Heart right ventricle (tissue), 16 donors: ENCODE measurements at regions not wholly inside any gene's neighbourhood (a gene's known extent, or its start where the extent isn't known, plus 50 kb on each side); places are given as distances from the start of the nearest gene placed in this dataset.

Source experiments
- ATAC-seq, 8 donors: fragments of 200-7000 bp; cut with Tn5 transposase; one replicate each; pipeline ENCODE4 v1.9.1; 2020; ENCODE audit warnings: mild to moderate bottlenecking in 8 of 8, moderate library complexity in 8 of 8, moderate number of reproducible peaks in 1 of 8
- DNase-seq, 2 donors: peaks; one replicate each; pipeline ENCODE4 v3.0.0-alpha.2; 2020
- H3K27ac ChIP-seq, 10 donors: fragments of 200-600 bp; sonication (generic) in 2 of 10; one replicate each; pipeline versions ENCODE4 v1.5.0 to v1.8.0; 2020 to 2022; ENCODE audit warnings: mild to moderate bottlenecking in 3 of 10
- H3K27me3 ChIP-seq, 7 donors: fragments of 200-600 bp; one replicate each; pipeline ENCODE4 v1.8.0; 2021 to 2022; ENCODE audit warnings: mild to moderate bottlenecking in 2 of 7
- H3K36me3 ChIP-seq, 9 donors: fragments of 200-600 bp; sonication (generic) in 1 of 9; one replicate each; pipeline versions ENCODE4 v1.5.0 to v1.8.0; 2020 to 2022; ENCODE audit warnings: mild to moderate bottlenecking in 2 of 9
- H3K4me1 ChIP-seq, 9 donors: fragments of 200-600 bp; sonication (generic) in 1 of 9; one replicate each; pipeline versions ENCODE4 v1.5.0 to v1.8.0; 2020 to 2022; ENCODE audit warnings: mild to moderate bottlenecking in 4 of 9
- H3K4me3 ChIP-seq, 10 donors: fragments of 200-600 bp; sonication (generic) in 2 of 10; one replicate each; pipeline versions ENCODE4 v1.5.0 to v1.8.0; 2020 to 2022; ENCODE audit warnings: mild to moderate bottlenecking in 7 of 10, moderate library complexity in 2 of 10
- H3K9me3 ChIP-seq, 11 donors: fragments of 200-600 bp in 10 of 11; sonication (generic) in 2 of 11; one replicate each; pipeline versions ENCODE4 v1.5.0 to v1.8.0; 2013 to 2022; ENCODE audit warnings: mild to moderate bottlenecking in 2 of 11, control low read depth in 1 of 11, moderate library complexity in 1 of 11
- WGBS, 2 donors: extraction: QIAGEN DNeasy Blood & Tissue Kit; methylation state at CpG; one replicate each; pipeline ENCODE4 v1.1.7; 2013; ENCODE audit warnings: inconsistent platforms in 1 of 2; 5-methylcytosine and 5-hydroxymethylcytosine counted together
- intact Hi-C, 10 donors: fragments of 100-400 bp; cut with DNase I; formaldehyde crosslinking; loops; one replicate each; pipeline versions ENCODE4 v1.11.1 to v1.14.2; 2022
- TF ChIP-seq, protein P1 (sequence below), 9 donors: fragments of 200-600 bp; sonication (generic) in 2 of 9; IDR thresholded peaks; one replicate each; pipeline versions ENCODE4 v1.5.0 to v1.8.0; 2021 to 2022; ENCODE audit warnings: antibody characterized with exemption in 9 of 9, mild to moderate bottlenecking in 5 of 9, moderate library complexity in 1 of 9
- donor health status: Arrhythmogenic right ventricular cardiomyopathy.
- donor health status: ischemic (EF 13 %, LVEDD 7.1; RV severe dilation, severe dysfunction).
- donor health status: healthy with polysubstance abuse.
- donor health status: DM: no; HTN: yes; CAD: no.
- donor health status: DM: no; HTN: no; CAD: no.
- donor health status: ischemic (EF 25% LVEDD 6.9; RV normal size, moderate dysfunction).
- donor health status: ischemic (EF 25% LVEDD 5.7; RV mildly dilated, moderate dysfunction).
- donor health status: healthy.
- donor health status: DM: yes; HTN: yes; CAD: no.
- donor health status: Ischemic cardiomyopathy.
- donor health status: ischemic (EF 35%, LVEDD 5.7; RV mildly dilated, moderate dysfunction).
- donor health status: nonischemic (EF 11% LVEDD 7.7; RV severe dilation, severe dysfunction).
- donor health status: DM: yes; HTN: yes; CAD: no.
- donor health status: PGD.
- donor health status: ischemic (EF 29% LVEDD 5.4; RV normal size, mild dysfunction).
- donor health status: nonischemic (EF 23%, LVEDD 6.1; RV moderate dilation, normal function).

DNA sequence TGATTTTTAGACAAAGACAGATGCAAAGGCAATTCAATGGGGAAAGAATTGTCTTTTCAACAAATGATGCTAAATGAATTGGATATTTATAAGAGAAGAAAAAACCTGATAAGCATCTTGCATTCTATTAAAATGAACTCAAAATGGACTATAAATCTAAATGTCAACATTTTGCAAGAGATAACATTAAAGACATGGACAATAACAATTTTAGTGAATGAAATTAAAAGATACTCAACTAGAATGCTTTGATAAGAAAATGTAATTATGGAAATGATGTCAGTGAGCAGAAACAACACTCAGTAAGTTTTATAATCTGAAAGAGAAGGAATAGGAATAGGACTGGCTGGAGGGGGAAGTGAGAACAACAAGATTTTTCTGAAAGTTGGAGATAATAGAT is 421.7 kb downstream of the C6orf118 start:
- intact Hi-C loops, result no loop called here

DNA sequence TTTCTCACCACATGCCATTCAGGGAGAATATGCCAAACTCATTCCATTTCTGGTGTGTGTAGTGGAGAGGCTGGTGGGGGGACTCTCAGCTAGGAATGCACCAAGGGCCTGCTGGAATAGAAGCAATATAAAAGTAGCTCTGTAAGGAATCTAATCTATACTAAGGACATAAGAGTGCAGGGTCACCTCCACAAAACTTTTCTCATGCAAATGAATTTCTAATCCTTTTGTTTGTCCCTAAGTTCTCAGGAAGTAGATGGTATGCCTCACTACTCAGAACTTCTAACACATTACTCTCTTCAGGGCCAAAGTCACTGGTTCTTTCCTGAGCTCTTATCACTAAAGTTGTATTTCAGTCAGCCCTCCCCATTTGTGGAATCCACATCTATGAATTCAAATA is 427.2 kb downstream of the C6orf118 start:
- no peaks in the 10 kb centered on the region for H3K27me3 ChIP-seq
- TF ChIP-seq, protein P1, sequence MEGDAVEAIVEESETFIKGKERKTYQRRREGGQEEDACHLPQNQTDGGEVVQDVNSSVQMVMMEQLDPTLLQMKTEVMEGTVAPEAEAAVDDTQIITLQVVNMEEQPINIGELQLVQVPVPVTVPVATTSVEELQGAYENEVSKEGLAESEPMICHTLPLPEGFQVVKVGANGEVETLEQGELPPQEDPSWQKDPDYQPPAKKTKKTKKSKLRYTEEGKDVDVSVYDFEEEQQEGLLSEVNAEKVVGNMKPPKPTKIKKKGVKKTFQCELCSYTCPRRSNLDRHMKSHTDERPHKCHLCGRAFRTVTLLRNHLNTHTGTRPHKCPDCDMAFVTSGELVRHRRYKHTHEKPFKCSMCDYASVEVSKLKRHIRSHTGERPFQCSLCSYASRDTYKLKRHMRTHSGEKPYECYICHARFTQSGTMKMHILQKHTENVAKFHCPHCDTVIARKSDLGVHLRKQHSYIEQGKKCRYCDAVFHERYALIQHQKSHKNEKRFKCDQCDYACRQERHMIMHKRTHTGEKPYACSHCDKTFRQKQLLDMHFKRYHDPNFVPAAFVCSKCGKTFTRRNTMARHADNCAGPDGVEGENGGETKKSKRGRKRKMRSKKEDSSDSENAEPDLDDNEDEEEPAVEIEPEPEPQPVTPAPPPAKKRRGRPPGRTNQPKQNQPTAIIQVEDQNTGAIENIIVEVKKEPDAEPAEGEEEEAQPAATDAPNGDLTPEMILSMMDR (IDR thresholded peaks at IDR 0.05), result no peak

More for the DNA sequence above, 421.7 kb downstream of the C6orf118 start:
- no peaks in the 10 kb centered on the region for H3K9me3 ChIP-seq
- no peak overlapping the region for H3K27ac ChIP-seq
- H3K4me3 ChIP-seq, result no peak overlapping the region
- H3K27me3 ChIP-seq, result no peaks in the 10 kb centered on the region
- no peaks in the 10 kb centered on the region for H3K36me3 ChIP-seq
- H3K4me1 ChIP-seq, result peaks cover 0 to 10% (median 0%) of the 10 kb centered on the region in 9 donors
- DNase-seq, result no peak
- TF ChIP-seq, protein P1 (IDR thresholded peaks at IDR 0.05), result no peak
- no peak for ATAC-seq

DNA sequence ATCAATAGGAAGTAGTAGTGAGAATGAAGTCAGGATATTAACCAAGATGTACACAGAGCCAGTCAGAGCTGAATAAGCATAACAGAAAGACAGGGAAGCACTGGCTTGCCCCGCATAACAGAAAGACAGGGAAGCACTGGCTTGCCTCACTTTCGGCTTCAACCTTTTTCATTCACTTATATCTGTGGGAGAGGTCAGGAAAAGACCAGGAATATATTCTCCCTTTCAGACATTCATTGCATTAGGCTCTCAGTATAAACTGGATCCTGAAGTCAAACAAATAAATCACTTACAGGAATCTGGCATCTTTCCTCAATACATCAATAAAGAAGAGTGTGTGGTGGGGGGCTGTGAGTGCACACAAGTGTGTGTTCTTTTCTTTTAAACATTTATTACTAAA is 437.6 kb downstream of the C6orf118 start:
- H3K27me3 ChIP-seq, result no peaks in the 10 kb centered on the region
- ATAC-seq, result no peak
- no peaks in the 10 kb centered on the region for H3K4me1 ChIP-seq
- no peaks in the 10 kb centered on the region for H3K36me3 ChIP-seq
- no peak overlapping the region for H3K4me3 ChIP-seq
- no peak overlapping the region for H3K27ac ChIP-seq
- TF ChIP-seq, protein P1 (IDR thresholded peaks at IDR 0.05), result no peak
- no peak for DNase-seq
- intact Hi-C loops, result no loop called here
- 89 to 92% methylated on average over 2 of the region's 2 CpGs for WGBS, 2 donors
- H3K9me3 ChIP-seq, result peaks cover 0 to 10% (median 0%) of the 10 kb centered on the region in 11 donors

More for the DNA sequence above, 427.2 kb downstream of the C6orf118 start:
- Histone ChIP-seq H3K9me3 (no peaks in the 10 kb centered on the region), H3K36me3 (no peaks in the 10 kb centered on the region), H3K27ac (no peak overlapping the region), H3K4me3 (no peak overlapping the region), H3K4me1 (peaks cover 0 to 3% (median 0%) of the 10 kb centered on the region in 9 donors)
- DNase-seq (no peak), ATAC-seq (no peak)
- intact Hi-C loops, result no loop called here

GRCh38 chr6:164870164-164870563 is 439.2 kb downstream of the C6orf118 start:
- TF ChIP-seq, protein P1 (IDR thresholded peaks at IDR 0.05), result no peak
- no peaks in the 10 kb centered on the region for H3K4me1 ChIP-seq
- H3K27ac ChIP-seq, result no peak overlapping the region
- DNase-seq (no peak), ATAC-seq (no peak)
- H3K36me3 ChIP-seq, result no peaks in the 10 kb centered on the region
- intact Hi-C loops, result no loop called here
- no peaks in the 10 kb centered on the region for H3K27me3 ChIP-seq
- 52 to 71% methylated on average over 2 of the region's 2 CpGs for WGBS, 2 donors
- peaks cover 0 to 15% (median 0%) of the 10 kb centered on the region in 11 donors for H3K9me3 ChIP-seq
- no peak overlapping the region for H3K4me3 ChIP-seq
